Stimulated activated naive CD8-positive, alpha-beta T cell treated with anti-CD3 and anti-CD28 coated beads, Interleukin-15, Interleukin-2, amounts not matched to agents 100 U/mL and 50 U/mL, for 24 hours (primary cell): ENCODE measurements at regions not wholly inside any gene's neighbourhood (a gene's known extent, or its start where the extent isn't known, plus 50 kb on each side); places are given as distances from the start of the nearest gene placed in this dataset.

Experiments used
- ATAC-seq: fragments of 150-1000 bp; cut with Tn5 transposase; one replicate; pipeline ENCODE4 v1.10.0; 2021
- DNase-seq: peaks from one replicate; pipeline ENCODE4 v3.0.0; 2021

DNA sequence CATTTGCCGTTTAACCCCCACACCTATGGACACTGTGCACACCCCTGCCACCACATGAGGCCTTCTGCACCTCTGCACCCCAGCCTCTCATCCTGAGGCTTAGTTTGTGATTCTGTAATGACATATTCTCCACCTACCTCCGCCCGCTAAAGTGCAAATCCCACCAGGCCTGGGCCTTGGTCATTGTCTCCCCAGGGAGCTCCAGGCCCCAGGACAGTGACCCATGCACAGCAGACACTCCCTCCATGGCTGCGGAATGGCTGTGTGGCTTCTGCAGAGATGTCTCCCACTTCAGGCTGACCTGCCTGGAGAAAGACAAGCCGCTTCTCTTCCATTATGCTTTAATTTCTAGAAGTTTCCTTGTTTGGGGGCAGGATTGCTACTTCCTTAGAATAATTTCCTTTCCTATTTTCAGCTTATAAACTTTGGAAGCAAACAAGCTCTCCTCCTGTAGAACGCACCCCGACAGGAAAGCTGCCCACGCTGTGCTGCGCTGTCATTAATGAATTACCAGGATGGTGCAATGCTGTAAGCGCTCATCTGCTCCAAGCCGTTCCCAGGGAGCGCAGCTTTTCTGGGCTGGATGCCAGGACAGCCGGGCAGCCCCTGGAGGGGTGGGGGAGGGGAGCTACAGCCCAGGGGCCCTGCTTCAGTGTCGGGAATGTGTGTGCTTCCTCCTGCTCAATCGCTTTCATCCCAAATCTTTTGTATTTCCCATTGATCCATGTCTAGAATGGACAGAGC, 618.0 kb downstream of the BRD1 start:
- DNase-seq (no peak), ATAC-seq (no peak)

DNA sequence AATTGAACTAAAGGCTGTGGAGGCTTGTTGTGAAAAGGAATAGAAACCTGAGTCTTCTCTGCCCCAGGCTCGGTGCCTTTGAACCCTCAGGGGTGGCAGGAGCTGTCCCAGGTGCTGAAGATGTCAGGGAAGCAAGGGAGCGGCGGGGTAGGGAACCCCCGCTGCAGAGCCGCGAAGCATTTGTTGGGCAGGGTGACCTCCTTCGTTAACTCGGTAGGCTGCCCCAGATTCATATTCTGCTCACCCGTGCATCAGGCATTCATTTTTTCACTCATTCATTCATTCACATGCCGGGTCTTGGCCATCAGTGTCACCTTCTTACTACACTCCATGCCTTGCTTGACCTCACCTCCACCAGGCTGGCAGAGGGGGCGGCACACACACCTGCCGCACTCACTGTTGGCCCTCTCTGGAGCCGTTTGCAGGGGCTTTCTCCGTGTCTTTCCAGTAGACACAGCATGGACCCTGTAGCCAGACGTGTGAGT, 618.9 kb downstream of the BRD1 start:
- ATAC-seq = no peak

DNA sequence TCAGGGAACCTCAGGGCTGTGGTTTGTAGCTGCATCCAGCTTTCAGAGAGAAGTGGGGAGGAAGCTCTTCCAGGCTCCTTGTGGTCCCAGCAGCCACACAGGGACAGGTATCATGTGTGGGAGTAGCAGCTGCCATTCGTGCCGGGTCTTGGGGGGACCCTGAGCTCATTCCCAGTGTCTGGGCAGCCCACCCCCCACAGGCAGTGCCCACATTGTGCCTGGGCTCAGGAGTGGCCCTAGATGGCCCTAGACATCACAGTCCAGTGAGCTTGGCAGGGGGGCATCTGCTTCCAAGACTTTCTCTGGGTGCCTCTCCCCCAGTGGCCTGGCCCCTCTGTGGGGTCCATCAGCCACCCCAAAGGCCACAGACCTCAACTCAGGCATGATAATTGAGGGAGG, 619.7 kb downstream of the BRD1 start:
- DNase-seq (no peak), ATAC-seq (no peak)

More for the DNA sequence above, 618.9 kb downstream of the BRD1 start:
- no peak for DNase-seq

DNA sequence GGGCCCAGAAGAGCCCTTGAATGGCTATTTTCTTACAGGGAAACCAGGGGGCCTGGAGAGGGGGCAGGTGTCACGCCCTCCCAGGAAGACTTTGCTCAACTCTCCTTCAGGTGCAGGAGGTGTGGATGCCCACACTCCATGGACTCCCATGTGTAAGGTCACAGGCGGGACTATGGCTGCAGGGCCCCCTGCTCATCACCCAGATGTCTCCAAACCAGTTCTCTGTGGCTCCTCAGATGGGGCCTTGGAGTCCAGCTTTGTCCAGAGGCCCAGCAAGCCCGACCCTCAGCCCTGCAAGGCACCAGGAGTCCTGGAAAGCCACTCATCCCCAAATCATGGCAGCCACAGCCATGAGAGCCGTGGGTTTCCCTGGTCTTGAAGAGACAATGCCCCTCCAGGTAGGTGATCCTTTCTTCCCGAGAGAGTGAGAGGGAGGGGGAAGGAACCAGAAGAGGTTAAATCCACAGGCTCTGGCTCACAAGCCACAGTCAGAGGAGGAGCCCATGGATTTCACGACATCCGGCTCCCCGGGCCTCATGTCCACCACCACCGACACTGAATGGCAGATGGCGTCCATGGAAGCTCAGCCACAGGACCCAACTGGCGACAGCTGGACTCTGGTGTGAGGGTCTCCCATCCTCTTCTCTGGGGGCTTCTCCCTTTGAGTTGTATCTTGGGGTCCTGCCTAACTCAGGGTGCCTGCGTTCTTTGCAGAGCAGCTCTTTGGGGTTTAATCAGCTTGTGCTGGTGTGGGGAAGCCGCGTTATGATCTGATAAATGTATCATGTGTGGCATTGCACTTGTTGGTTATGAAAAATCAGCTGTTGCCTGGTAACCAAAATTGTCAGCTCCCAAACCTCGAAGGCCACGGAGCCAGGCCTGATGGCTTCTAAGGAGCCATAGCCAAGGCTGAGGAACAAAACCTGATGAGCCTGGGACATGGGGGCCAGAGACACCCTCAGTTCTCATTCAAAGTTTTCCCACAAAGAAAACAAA, 620.4 kb downstream of the BRD1 start:
- DNase-seq (no peak), ATAC-seq (no peak)

DNA sequence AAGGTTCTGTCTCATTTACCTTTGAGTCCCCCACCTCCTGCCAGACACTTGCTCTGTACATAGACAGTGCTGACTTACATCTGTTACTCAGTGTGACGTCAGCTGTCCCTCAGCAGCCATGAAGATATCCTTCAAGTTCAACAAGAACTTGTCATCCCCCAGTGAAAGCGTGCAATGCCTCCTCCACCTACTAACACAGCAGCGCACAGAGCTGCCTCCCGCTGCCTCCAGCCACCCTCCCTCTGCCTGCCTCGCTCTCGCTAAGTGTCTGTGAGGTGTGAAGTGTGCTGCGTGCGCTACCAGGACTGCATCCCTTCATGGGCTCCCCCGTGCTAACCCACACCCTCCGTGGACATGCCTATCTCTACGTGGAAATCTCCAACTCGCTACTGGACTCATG, 621.4 kb downstream of the BRD1 start:
- ATAC-seq (no peak), DNase-seq (no peak)

DNA sequence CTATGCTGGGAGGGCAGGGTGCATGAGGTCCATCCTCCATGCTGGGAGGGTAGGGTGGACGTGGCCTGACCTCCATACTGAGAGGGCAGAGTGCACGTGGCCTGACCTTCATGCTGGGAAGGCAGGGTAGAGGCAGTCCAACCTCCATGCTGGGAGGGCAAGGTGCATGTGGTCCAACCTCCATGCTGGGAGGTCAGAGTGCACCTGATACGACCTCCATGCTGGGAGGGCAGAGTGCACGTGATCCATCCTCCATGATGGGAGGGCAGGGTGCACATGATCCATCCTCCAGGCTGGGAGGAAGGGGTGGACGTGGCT, 622.2 kb downstream of the BRD1 start:
- DNase-seq (no peak), ATAC-seq (no peak)

DNA sequence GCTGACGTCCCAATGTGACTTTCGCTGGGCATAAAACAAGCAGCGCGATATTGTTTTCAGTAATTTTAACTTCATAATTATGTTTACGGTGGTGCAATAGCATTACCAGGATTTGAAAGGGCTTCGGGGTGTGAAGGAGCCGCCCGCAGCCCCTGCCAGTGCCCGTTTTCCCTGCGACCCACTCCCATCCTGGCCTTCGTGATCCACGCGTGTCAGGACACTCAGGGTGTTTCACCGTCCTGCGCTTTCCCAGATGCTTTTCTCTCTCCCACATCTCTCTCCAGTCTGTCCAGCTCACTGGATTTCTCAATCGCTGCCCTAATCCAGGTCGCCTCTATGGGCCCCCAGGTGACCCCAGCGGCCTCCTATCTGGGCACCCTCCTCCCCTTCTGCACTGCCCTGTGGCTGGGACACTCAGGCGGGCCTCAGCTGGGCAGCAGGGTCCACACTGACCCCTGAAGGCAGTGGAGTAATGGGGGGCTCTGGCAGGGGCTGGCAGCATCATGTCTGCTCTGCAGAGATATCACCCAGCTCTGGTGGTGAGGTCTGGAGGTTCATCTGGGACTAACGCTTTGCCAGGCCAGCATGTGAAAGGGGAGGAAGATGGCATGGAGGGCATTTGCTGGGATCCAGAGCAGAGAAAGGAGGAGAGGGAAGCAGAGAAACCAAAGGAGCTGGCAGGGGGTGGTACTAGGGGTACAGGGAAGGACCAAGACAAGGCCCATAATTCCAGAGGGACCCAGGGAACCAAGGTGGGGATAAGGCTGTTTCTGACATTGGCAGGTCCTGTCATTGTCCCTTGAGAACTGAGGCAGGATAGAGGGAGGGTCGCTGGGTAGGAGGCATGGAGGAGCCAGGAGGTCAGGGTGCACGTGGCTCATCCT, 622.8 kb downstream of the BRD1 start:
- ATAC-seq = no peak

DNA sequence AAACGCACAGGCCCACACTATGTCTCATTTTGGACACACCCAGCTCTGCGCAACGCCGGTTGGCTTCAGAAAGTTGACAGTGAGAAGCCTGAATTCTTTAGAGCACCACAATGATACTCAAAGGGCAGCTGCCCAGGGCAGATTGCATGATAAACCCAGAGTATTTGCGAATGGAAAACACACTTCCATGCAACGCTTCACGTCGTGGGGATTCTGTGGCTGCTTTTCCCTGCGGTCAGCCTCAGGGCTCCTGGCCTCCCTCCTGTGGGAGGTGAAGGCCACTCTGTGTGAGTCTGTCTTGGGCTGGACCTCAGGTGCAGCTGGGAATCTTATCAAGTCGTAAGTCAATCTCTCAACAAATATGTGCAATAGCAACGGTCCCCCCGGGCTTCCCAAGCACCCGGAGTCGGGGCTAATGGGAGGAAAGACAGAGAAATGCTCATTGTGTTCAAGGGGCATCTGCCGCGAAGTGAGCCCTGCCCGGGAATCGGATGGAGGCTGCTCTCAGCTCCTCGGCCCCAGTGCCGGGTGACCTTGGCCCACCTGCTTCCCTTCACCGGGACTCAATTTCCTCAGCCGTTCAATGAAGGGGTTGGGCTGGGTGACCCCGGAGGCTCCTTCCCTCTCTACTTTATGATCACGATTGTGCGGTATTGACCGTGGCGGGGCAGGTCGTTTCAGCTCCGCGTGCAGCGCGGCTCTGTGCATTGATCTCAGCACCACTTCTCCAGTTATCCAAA, 623.6 kb downstream of the BRD1 start:
- DNase-seq (no peak), ATAC-seq (no peak)

More for the DNA sequence above, 622.8 kb downstream of the BRD1 start:
- no peak for DNase-seq

DNA sequence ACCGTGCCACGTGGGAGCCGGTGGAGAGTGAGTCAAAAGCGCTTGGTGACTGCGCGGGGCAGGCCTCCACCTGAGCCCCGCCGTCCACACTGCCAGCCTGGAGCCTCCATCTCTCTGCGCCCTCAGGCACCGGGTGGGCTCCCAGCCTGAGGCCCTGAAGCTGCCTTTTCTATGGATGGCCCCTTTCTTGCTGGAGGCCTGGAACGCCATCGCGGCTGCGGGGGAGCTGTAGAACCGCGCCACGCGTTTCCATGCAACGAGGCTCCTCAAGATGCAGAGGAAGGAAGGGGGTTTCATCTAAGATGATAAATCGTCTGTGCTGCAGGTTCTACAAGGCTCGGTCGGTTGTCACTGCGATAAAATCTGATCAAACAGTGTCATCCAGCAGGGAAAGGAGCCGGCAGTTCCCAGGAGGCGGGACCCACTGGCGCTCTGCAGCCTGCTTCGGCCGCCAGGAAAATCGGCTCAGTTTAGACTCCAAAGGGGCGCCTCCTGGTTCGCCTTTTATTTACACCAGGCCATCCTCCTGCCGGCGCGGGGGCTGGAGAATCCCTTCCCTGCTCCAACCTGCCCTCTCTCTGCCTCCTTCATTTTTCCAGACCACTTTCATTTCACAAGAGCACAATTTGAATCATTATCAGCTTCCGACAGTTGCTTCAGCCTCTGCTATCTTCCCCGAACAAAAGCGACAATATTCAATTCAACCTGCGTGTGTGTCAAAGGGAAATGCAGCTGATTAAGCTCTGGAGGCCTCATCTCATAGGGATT, 624.4 kb downstream of the BRD1 start:
- ATAC-seq = no peak

DNA sequence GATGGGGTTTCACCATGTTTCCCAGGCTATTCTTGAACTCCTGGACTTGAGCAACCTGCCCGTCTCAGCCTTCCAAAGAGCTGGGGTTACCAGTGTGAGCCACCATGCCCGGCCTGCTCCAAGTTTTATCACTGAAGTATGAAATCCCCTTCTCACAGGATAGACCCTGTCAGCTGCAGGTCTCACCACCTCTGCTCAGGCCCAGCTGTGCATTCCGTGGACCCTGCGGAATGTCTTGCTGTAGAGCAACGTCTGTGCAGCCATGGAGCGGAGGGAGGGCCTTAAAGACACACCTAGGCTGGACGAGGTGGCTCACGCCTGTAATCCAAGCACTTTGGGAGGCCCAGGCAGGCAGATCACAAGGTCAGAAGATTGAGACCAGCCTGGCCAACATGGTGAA, 625.4 kb downstream of the BRD1 start:
- no peak for ATAC-seq
- DNase-seq = no peak

More for the DNA sequence above, 624.4 kb downstream of the BRD1 start:
- no peak for DNase-seq

DNA sequence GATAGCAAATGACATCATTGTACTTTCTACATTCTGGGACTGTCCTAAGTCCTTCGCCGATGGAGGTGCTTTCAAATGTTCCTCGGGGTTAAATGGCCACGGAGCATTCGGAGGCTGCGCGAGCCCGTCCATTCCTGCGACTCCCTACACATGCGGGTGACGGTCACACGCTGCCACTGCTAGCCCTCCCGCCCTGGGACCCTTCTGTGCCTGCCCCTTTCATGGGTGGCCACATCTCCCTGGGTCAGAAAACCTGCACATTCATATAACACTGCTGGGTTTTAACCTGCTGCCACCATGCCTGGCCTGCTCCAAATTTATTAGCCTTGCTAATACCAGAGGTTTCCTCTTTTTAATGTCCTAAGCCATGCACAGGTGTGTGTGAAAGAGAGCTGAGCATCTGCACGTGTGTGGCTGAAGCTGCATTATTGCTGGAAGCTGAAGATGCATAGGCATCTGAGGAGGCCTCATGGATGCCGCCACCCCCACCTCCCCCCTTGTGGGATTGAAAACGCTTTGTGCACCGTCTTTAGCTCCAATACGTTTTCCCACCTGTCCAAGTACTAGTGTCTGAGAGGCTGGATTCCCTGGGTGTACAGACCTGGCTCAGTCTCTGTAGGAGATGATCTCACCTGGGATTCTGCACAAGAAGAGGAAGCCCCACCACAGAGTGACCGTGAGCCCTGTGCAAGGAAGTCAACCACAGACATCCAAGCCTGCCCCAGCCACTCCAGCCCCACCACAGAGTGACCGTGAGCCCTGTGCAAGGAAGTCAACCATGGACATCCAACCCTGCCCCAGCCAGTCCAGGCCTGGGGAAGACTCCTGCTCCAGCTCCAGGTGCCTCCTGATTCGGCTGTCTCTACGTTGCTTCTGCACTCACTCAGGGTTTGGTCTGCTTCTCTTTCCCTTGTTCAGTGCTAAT, 626.4 kb downstream of the BRD1 start:
- DNase-seq = no peak
- no peak for ATAC-seq

DNA sequence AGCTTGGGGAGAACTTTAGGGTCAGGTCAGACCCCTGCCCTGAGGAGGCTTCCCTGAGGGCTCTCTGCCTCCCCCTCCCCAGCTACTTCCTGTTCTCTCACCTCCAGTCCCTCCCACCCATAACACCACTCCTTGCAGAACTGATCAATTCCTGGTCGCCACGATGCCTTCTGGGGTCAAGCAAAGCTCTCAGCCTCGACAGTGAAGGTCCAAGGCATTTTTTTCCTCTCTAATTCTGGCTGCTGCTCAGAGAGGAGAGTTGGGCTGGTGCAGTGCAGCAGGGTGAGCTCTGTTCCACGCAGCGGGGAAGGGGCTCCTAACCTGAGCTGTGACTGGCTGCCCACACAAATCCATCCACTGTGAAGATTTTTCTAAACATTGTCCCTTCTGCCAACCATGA, 628.4 kb downstream of the BRD1 start:
- DNase-seq (no peak), ATAC-seq (no peak)

DNA sequence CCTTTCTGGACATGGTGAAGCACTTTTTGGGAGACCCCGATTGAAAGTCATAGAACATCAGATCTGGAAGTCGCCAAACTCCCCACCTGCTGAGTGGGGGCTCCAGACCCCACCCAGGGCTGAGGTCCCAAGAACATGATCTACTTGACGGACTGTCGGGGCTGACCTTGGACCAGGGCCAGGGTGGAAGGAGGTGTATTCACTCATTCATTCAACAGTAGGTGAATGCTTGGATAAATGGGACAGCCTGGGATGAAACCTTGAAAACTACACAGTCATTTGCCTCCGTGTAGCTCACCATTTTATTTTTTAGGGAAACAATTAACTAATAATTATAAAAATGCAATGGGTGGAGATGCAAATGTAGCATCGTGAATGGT, 629.0 kb downstream of the BRD1 start:
- no peak for ATAC-seq
- no peak for DNase-seq

DNA sequence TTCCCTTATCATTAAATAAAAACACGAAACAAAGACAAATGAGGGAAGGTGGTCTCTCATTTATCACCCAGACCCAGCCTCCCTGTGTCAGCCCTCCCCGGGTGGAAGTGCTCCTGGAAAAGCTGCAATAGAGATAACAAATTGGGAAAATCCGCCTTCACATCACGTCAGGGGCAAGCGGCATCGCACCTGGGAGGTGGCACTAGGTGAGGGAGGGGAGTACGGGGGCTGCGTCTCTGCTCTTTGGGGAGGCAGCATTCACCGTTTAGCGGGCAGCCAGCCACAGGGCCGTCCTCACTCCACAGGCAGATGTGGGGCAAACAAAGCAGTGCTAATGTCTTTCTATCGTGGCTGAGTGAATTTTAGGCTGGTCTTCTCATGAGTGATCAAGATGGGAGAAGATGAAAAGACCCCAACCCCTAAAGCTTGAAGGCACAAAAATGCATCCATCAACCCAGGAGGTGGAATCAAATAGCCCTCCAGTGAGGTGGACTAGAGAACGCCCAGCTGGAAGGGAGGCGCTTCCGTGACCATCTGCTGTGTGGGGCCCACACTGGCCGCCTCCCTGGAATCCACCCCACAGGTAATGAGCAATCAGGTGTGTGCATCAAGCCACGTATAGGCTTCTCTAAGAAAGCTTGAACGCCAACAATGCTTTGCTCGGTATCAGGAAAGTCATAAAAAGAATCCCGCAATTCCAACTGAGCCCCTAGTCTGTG, 629.5 kb downstream of the BRD1 start:
- DNase-seq (no peak), ATAC-seq (no peak)

DNA sequence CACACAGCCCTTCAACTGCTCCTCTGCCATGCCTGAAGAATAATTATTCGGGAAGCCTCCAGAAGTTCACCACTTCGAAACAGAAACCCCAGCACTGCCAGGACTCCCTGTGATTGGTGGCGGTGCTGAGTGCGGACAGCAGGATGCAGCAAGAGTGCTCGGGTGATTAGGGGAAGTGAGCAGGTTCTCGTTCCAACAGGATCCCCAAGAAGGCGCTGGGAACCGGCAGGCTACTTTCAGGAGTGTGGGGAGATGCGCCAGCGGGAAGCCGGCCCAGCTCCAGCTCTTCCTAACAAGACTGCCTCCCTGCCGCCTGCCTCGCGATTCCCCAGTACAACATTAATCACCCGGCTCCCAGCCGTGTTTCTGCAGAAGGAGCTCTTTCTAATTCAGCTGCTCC, 630.2 kb downstream of the BRD1 start:
- ATAC-seq = no peak
- DNase-seq = no peak

DNA sequence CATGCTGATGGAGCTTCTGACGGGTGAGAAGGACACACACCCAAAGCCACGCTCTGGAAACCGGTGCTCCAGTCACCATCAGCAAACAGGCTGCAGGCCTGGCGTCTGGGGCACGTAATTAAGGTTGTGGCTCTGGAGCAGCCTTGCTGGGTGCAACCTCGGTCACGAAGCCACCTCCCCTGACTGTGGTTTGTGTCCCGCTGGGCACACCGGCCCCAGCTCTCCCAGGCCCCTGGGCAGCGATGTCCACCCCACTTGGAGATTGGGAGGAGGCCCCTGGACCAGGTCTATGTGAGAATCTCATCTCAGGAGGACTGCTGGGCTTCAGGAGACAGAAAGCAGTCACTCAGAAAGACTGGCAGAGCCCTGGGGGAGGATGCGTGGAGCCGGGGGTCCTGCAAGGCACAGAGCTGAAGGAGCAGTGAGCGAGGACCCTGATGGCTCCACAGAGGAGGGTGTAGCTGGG, 631.6 kb downstream of the BRD1 start:
- ATAC-seq (no peak), DNase-seq (no peak)

DNA sequence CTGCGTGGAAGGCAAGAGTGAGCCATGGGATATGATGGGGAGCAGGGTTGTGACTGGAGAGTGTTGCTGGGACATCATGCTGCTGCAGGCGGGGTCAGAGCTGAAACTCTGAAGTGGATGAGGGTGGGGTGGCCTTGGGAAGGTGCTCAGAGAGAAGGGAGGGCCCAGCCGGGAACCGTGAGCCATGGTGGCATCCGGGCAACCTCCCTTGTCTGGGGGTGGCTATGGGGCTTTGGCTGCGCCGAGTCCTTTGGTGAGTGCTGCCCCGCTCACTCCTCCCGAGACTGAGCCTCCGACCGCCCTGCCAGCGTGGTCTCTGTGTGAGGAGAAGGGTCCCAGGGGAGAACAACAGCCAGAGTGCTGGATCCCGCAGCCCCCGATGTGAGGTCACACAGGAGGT, 632.0 kb downstream of the BRD1 start:
- ATAC-seq (no peak), DNase-seq (no peak)

DNA sequence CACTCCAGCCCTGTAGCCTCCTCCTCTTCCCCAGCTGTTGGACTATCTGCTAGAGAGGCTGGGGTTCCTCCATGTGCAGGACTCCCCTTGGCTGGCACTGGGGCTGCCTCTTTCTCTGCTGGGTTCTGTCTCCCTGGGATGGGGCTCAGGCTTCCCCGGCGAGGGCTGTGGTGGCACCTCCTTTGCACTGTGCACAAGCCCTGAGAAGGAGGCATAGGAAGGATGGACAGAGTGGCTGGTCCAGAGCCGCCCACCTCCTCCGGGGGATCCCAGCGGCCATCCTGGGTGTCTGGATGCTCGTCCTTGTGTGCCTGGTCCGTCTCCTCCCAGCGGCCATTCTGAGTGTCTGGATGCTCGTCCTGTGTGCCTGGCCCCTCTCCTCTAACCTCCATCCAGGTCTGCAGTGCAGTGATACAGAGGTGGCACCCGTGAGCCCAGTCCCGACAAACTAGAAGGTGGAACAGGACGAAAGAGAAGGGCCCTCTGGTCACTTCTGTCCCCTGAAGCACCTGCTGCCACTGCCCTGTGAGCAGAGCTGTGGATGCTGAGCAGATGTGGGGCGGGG, 633.7 kb downstream of the BRD1 start:
- DNase-seq = no peak
- ATAC-seq = no peak

DNA sequence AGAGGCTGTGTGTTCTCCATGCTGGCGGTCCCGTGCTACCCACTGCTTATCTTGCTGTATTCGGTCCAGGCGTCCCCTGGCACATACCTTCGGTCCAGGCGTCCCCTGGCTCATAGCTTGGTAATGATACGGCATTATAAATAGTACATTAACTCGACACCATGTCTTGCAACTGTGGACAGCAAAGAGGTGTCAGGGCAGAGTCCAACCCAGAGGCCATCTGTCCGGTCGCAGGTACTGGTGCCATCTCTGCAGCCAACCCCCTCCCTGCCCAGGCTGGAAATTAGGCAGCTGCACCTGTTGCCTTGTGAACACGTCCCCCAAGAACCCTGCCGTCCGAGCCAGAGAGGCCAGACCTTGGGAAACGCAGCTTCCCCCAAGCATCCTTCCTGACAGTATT, 634.3 kb downstream of the BRD1 start:
- ATAC-seq (no peak), DNase-seq (no peak)
